ENCODE measurements at regions not wholly inside any gene's neighbourhood (a gene's known extent, or its start where the extent isn't known, plus 50 kb on each side); places are given as distances from the start of the nearest gene placed in this dataset.
A peak's percentile ranks its signal among the peaks of the same experiment; 100 is the strongest.

- no peak for TF ChIP-seq CTCF (conservative IDR thresholded peaks at IDR 0.05)
- Mint-ChIP-seq H3K27ac (no peak overlapping the region), H3K9me3 (no peaks in the 10 kb centered on the region), H3K4me3 (no peak overlapping the region), H3K36me3 (ENCODE audit: low read depth) (no peaks in the 10 kb centered on the region), H3K4me1 (peaks cover 12% of the 10 kb centered on the region), H3K27me3 (ENCODE audit: insufficient read depth) (no peaks in the 10 kb centered on the region)
- peaks cover 79% of the 10 kb centered on the region for H3K9me3 ChIP-seq (ENCODE audit: control insufficient read depth, low read length)
- H3K27ac ChIP-seq (ENCODE audit: low read depth, low read length) = no peak overlapping the region
- H3K4me3 ChIP-seq (ENCODE audit: low read length) = no peak overlapping the region
- DNase-seq = no peak
- H3K9ac ChIP-seq (ENCODE audit: extremely low read depth, low read length, poor library complexity, severe bottlenecking) = no peak overlapping the region
- H3K36me3 ChIP-seq (ENCODE audit: control insufficient read depth, insufficient read depth, low read length) = no peaks in the 10 kb centered on the region
- H3K4me1 ChIP-seq (ENCODE audit: control insufficient read depth, insufficient read depth, low read length) = no peaks in the 10 kb centered on the region
- no peaks in the 10 kb centered on the region for H3K27me3 ChIP-seq (ENCODE audit: control insufficient read depth, insufficient read depth, low read length, poor library complexity, severe bottlenecking)
- whole genome bisulfite sequencing, 2 experiments (ENCODE audit: insufficient coverage in 1 of 2, insufficient read length in 1 of 2) = 63 to 72% methylated on average over 4 to 5 of the region's 5 CpGs
These were observed 91.0 kb upstream of the CHL1 start for GRCh38 chr3:105585-105984.

- H3K27me3 Mint-ChIP-seq (ENCODE audit: insufficient read depth) = no peaks in the 10 kb centered on the region
- H3K9me3 Mint-ChIP-seq = no peaks in the 10 kb centered on the region
- Histone ChIP-seq H3K9ac (ENCODE audit: extremely low read depth, low read length, poor library complexity, severe bottlenecking) (no peak overlapping the region), H3K4me1 (ENCODE audit: control insufficient read depth, insufficient read depth, low read length) (no peaks in the 10 kb centered on the region), H3K36me3 (ENCODE audit: control insufficient read depth, insufficient read depth, low read length) (no peaks in the 10 kb centered on the region), H3K27ac (ENCODE audit: low read depth, low read length) (no peak overlapping the region), H3K9me3 (ENCODE audit: control insufficient read depth, low read length) (peaks cover 82% of the 10 kb centered on the region), H3K27me3 (ENCODE audit: control insufficient read depth, insufficient read depth, low read length, poor library complexity, severe bottlenecking) (no peaks in the 10 kb centered on the region), H3K4me3 (ENCODE audit: low read length) (no peak overlapping the region)
- no peak overlapping the region for H3K4me3 Mint-ChIP-seq
- TF ChIP-seq CTCF (conservative IDR thresholded peaks at IDR 0.05) = no peak
- H3K36me3 Mint-ChIP-seq (ENCODE audit: low read depth) = no peaks in the 10 kb centered on the region
- WGBS, 2 experiments (ENCODE audit: insufficient coverage in 1 of 2, insufficient read length in 1 of 2) = 84% methylated on average over 2 of the region's 2 CpGs; no CpG with 5 or more reads in 1 of the 2 experiments
- peaks cover 12% of the 10 kb centered on the region for H3K4me1 Mint-ChIP-seq
- H3K27ac Mint-ChIP-seq = no peak overlapping the region
- DNase-seq = no peak
These were observed 89.9 kb upstream of the CHL1 start for GRCh38 chr3:106619-107018.

DNA sequence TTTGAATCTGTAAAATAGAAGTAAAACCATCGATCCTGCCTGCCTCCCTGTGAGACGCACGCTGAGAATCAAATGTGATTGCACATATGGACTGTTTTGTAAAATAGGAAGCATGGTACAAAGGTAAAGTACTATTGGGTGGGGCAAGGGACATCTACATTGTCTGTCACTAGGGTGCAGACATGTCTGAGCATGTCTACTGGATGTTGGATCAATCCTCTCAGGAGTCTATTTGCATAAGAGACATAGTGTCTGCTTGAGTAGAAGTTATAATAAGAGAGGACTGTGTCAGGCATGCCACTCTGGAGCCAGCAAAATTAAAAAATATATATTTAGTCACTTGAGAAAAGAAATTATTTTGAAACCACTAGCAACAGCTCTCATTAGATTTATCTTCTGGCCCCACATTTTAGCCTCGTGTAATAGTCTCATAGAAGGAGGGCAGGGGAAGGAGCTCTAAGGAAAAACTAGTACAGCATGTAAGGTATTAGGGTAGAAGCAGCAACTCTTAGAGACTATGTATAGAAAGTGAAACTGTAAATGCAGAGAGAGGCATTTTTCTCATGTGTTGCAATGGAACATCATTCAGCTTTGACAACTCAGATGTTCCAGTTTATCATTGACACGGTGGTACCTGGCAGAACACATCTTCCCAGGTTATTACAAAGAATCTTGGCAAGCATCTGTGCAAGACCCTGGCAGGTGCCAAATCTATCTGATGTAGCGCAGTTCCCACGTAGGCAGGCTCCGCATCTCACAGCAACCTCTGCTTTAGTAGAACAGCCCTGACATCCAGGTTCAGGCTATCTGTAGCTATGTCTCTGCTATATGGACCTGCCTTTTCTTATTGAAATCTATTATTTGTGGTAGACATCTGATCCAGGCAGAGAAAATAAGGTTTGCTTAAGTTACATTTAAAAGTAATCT lies 85.2 kb upstream of the CHL1 start:
- Histone ChIP-seq H3K4me1 (ENCODE audit: control insufficient read depth, insufficient read depth, low read length) (no peaks in the 10 kb centered on the region), H3K9ac (ENCODE audit: extremely low read depth, low read length, poor library complexity, severe bottlenecking) (no peak overlapping the region)

More for the DNA sequence above, 85.2 kb upstream of the CHL1 start:
- Mint-ChIP-seq H3K27me3 (ENCODE audit: insufficient read depth) (no peaks in the 10 kb centered on the region), H3K4me3 (no peak overlapping the region), H3K4me1 (peaks cover 10% of the 10 kb centered on the region), H3K9me3 (no peaks in the 10 kb centered on the region), H3K27ac (no peak overlapping the region), H3K36me3 (ENCODE audit: low read depth) (no peaks in the 10 kb centered on the region)
- no peak for DNase-seq
- Histone ChIP-seq H3K27ac (ENCODE audit: low read depth, low read length) (peak overlapping the region; percentile 29), H3K9me3 (ENCODE audit: control insufficient read depth, low read length) (peaks cover 75% of the 10 kb centered on the region), H3K36me3 (ENCODE audit: control insufficient read depth, insufficient read depth, low read length) (no peaks in the 10 kb centered on the region), H3K4me3 (ENCODE audit: low read length) (no peak overlapping the region), H3K27me3 (ENCODE audit: control insufficient read depth, insufficient read depth, low read length, poor library complexity, severe bottlenecking) (no peaks in the 10 kb centered on the region)
- WGBS, 2 experiments (ENCODE audit: insufficient coverage in 1 of 2, insufficient read length in 1 of 2) = 88 to 95% methylated on average over 7 to 8 of the region's 8 CpGs
- no peak for TF ChIP-seq CTCF (conservative IDR thresholded peaks at IDR 0.05)

All from endodermal cell (in vitro differentiated cells).